ENCODE measurements at regions not wholly inside any gene's neighbourhood (a gene's known extent, or its start where the extent isn't known, plus 50 kb on each side); places are given as distances from the start of the nearest gene placed in this dataset.
A peak's percentile ranks its signal among the peaks of the same experiment; 100 is the strongest.

- no peak for DNase-seq (ENCODE audit: low read depth)
- no peaks in the 10 kb centered on the region for H4K20me1 ChIP-seq (ENCODE audit: insufficient read depth, low read length)
- no peaks in the 10 kb centered on the region for H3K36me3 Mint-ChIP-seq (ENCODE audit: low read depth, unreplicated experiment)
- no peaks in the 10 kb centered on the region for H3K9me3 ChIP-seq (ENCODE audit: insufficient read depth, low read depth, low read length)
- no peak overlapping the region for H3K27ac ChIP-seq (ENCODE audit: low read depth, low read length)
- peaks cover 3% of the 10 kb centered on the region for H3K9me3 Mint-ChIP-seq (ENCODE audit: unreplicated experiment)
- no peaks in the 10 kb centered on the region for H3K4me1 ChIP-seq (ENCODE audit: insufficient read depth, low read length)
- H3K27me3 Mint-ChIP-seq (ENCODE audit: low read depth, unreplicated experiment): no peaks in the 10 kb centered on the region
- no peaks in the 10 kb centered on the region for H3K36me3 ChIP-seq (ENCODE audit: insufficient read depth, low read length)
- no peak overlapping the region for H3K27ac Mint-ChIP-seq (ENCODE audit: unreplicated experiment)
- H3K4me3 Mint-ChIP-seq (ENCODE audit: unreplicated experiment): no peak overlapping the region
- H3K9ac ChIP-seq (ENCODE audit: low read length): no peak overlapping the region
- H3K4me2 ChIP-seq (ENCODE audit: low read length): no peak overlapping the region
- no peak for FAIRE-seq
- TF ChIP-seq CTCF (IDR thresholded peaks at IDR 0.05; ENCODE audit: insufficient read depth, low read depth, low read length) (no peak), EZH2 (IDR thresholded peaks at IDR 0.05; ENCODE audit: insufficient read depth, low read length) (no peak)
- no peaks in the 10 kb centered on the region for H3K27me3 ChIP-seq (ENCODE audit: insufficient read depth, low read length)
- H3K4me1 Mint-ChIP-seq (ENCODE audit: low read depth, unreplicated experiment): peaks cover 22% of the 10 kb centered on the region
- H2AFZ ChIP-seq (ENCODE audit: low read depth, low read length): no peak overlapping the region
- H3K4me3 ChIP-seq (ENCODE audit: insufficient read depth, low read depth, low read length): no peak overlapping the region
- no peaks in the 10 kb centered on the region for H3K79me2 ChIP-seq (ENCODE audit: insufficient read depth, low read length)
Measured at GRCh38 chr4:123802933-123803332, 406.3 kb downstream of the SPRY1 start.

DNA sequence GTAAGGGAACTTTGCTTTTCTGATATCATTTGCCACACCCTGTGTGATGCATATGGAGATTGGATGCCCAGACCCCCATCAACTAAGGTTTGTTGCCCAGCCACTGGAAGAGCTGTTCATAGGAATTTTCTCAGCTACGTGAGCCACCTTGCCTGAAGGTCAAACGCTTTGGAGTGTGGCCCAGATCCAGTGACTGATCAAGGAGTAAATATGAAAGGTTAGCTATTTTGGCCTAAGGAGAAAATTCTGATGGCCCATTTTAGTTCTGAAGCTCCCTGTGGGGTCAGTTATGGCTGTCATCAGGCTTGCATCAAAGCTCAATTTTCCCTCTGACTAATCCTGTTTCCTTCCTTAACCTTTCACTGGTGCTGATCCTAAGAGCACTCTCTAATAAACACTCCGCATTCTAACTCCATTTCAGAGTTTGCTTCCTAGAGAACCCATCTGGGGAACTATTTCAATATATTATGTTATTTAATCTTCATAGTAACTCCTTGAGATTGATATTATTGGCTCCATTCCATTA lies 407.7 kb downstream of the SPRY1 start:
- no peaks in the 10 kb centered on the region for H3K4me1 ChIP-seq (ENCODE audit: insufficient read depth, low read length)
- no peak overlapping the region for H3K4me2 ChIP-seq (ENCODE audit: low read length)
- Mint-ChIP-seq H3K27ac (ENCODE audit: unreplicated experiment) (no peak overlapping the region), H3K36me3 (ENCODE audit: low read depth, unreplicated experiment) (no peaks in the 10 kb centered on the region), H3K27me3 (ENCODE audit: low read depth, unreplicated experiment) (no peaks in the 10 kb centered on the region), H3K4me1 (ENCODE audit: low read depth, unreplicated experiment) (peaks cover 22% of the 10 kb centered on the region), H3K4me3 (ENCODE audit: unreplicated experiment) (no peak overlapping the region), H3K9me3 (ENCODE audit: unreplicated experiment) (no peaks in the 10 kb centered on the region)
- no peak for FAIRE-seq
- no peak overlapping the region for H2AFZ ChIP-seq (ENCODE audit: low read depth, low read length)
- no peak for DNase-seq (ENCODE audit: low read depth)
- TF ChIP-seq CTCF (IDR thresholded peaks at IDR 0.05; ENCODE audit: insufficient read depth, low read depth, low read length) (no peak), EZH2 (IDR thresholded peaks at IDR 0.05; ENCODE audit: insufficient read depth, low read length) (no peak)
- H3K79me2 ChIP-seq (ENCODE audit: insufficient read depth, low read length): no peaks in the 10 kb centered on the region
- no peaks in the 10 kb centered on the region for H4K20me1 ChIP-seq (ENCODE audit: insufficient read depth, low read length)
- no peak overlapping the region for H3K4me3 ChIP-seq (ENCODE audit: insufficient read depth, low read depth, low read length)
- H3K36me3 ChIP-seq (ENCODE audit: insufficient read depth, low read length): no peaks in the 10 kb centered on the region
- no peaks in the 10 kb centered on the region for H3K27me3 ChIP-seq (ENCODE audit: insufficient read depth, low read length)
- no peak overlapping the region for H3K27ac ChIP-seq (ENCODE audit: low read depth, low read length)
- H3K9me3 ChIP-seq (ENCODE audit: insufficient read depth, low read depth, low read length): no peaks in the 10 kb centered on the region
- no peak overlapping the region for H3K9ac ChIP-seq (ENCODE audit: low read length)

- H3K4me2 ChIP-seq (ENCODE audit: low read length): no peak overlapping the region
Measured at GRCh38 chr4:123806056-123806455, 409.5 kb downstream of the SPRY1 start.

More at GRCh38 chr4:123806056-123806455, 409.5 kb downstream of the SPRY1 start:
- H4K20me1 ChIP-seq (ENCODE audit: insufficient read depth, low read length): no peaks in the 10 kb centered on the region
- no peaks in the 10 kb centered on the region for H3K36me3 ChIP-seq (ENCODE audit: insufficient read depth, low read length)
- no peaks in the 10 kb centered on the region for H3K4me1 ChIP-seq (ENCODE audit: insufficient read depth, low read length)
- H3K79me2 ChIP-seq (ENCODE audit: insufficient read depth, low read length): no peaks in the 10 kb centered on the region
- H3K9me3 Mint-ChIP-seq (ENCODE audit: unreplicated experiment): no peaks in the 10 kb centered on the region
- H3K36me3 Mint-ChIP-seq (ENCODE audit: low read depth, unreplicated experiment): no peaks in the 10 kb centered on the region
- H3K4me1 Mint-ChIP-seq (ENCODE audit: low read depth, unreplicated experiment): peaks cover 22% of the 10 kb centered on the region
- DNase-seq (ENCODE audit: low read depth) (no peak), FAIRE-seq (no peak)
- no peak overlapping the region for H3K27ac ChIP-seq (ENCODE audit: low read depth, low read length)
- TF ChIP-seq EZH2 (IDR thresholded peaks at IDR 0.05; ENCODE audit: insufficient read depth, low read length): no peak
- no peak for TF ChIP-seq CTCF (IDR thresholded peaks at IDR 0.05; ENCODE audit: insufficient read depth, low read depth, low read length)
- H3K9me3 ChIP-seq (ENCODE audit: insufficient read depth, low read depth, low read length): no peaks in the 10 kb centered on the region
- no peak overlapping the region for H3K4me3 Mint-ChIP-seq (ENCODE audit: unreplicated experiment)
- H2AFZ ChIP-seq (ENCODE audit: low read depth, low read length): no peak overlapping the region
- H3K27me3 ChIP-seq (ENCODE audit: insufficient read depth, low read length): no peaks in the 10 kb centered on the region
- no peak overlapping the region for H3K9ac ChIP-seq (ENCODE audit: low read length)
- H3K4me3 ChIP-seq (ENCODE audit: insufficient read depth, low read depth, low read length): no peak overlapping the region
- peak overlapping the region; percentile 66 for H3K27ac Mint-ChIP-seq (ENCODE audit: unreplicated experiment)
- no peaks in the 10 kb centered on the region for H3K27me3 Mint-ChIP-seq (ENCODE audit: low read depth, unreplicated experiment)
